Stimulated activated CD4-positive, alpha-beta T cell treated with anti-CD3 and anti-CD28 coated beads, Interleukin-1b, Interleukin-23, amount 100 ng/mL, for 1 hour (primary cell): ENCODE measurements at regions not wholly inside any gene's neighbourhood (a gene's known extent, or its start where the extent isn't known, plus 50 kb on each side); places are given as distances from the start of the nearest gene placed in this dataset.

Source experiments
- DNase-seq, 2 donors: peaks; one replicate each; pipeline ENCODE4 v3.0.0-alpha.2; 2020; ENCODE audit warnings: low read depth in 2 of 2

DNA sequence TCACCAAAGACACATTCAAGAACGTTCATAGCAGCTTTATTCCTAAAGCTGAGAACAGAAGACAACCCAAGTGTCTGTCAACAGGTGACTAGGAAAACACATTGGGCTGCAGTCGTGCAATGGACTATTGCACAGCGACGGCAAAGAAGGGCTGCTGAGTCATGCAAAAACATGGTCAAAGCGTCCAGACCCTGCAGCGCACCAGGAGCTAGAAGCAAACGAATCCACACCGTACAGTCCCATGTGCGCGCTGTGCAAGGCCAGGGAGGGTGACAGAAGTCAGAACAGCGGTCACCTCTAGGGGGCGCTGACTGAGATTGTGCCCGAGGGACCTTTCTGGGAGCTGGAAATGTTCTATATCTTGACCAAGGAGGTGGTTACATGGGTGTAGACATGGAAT is 266.4 kb downstream of the MAF start:
- DNase-seq: no peak

GRCh38 chr16:79331066-79331465 is 269.5 kb downstream of the MAF start:
- DNase-seq: no peak

GRCh38 chr16:79329967-79330366 is 270.6 kb downstream of the MAF start:
- no peak for DNase-seq

DNA sequence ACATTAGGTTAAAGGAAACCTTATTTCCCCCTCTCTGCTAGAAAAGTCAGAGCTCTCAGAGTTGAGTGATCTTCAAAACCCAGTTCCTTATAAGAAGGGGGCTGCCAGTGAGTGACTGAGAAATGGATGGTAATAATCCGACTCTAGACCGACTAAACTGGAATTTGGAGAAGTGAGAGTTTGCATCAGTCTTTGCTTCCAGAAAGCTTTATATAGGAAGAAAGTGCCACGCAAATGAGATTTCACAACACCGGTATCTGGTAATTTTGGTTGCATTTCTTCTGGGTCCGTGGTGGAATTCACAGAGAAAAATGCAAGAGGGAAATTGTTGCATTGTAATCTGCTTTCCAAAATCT is 271.4 kb downstream of the MAF start:
- no peak for DNase-seq

GRCh38 chr16:79328402-79329165 is 272.0 kb downstream of the MAF start:
- no peak for DNase-seq

DNA sequence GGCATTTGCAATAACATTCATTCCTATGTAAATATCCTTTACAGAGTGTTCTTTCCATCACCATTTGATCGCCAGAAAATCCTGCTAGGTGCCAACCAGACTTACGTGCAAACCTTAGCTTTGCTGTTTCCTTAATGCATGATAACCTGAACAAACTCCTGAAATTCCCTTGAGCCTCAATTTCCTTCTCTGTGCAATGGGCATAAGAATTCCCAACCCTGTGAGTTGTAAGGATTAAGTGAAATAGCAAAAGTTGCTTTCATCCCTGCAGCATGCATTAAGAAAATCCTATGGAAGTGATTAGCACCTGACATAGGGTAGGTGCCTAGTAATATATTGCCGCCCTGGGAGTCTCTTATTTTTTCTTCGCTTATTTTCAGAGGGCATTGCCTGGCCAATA is 272.7 kb downstream of the MAF start:
- no peak for DNase-seq

DNA sequence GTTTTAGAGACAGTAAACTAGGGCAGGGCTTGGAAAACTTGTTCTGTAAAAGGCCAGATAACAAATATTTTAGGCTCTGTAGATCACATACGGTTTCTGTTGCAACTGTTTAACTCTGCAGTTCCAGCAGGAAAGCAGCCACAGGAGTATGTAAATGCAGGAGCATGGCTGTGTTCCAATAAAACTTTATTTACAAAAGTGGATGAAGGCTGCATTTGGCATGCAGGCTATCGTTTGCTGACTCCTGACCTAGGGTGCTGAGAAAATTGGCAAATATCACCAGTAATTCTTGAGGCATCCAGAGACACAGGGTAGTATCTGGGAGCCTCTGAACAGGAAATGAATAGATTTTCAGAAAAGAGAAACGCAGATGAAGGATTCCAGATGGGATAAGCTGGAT is 274.0 kb downstream of the MAF start:
- DNase-seq: no peak

- no peak for DNase-seq
Observed at GRCh38 chr16:79325226-79325945, 275.2 kb downstream of the MAF start.

DNA sequence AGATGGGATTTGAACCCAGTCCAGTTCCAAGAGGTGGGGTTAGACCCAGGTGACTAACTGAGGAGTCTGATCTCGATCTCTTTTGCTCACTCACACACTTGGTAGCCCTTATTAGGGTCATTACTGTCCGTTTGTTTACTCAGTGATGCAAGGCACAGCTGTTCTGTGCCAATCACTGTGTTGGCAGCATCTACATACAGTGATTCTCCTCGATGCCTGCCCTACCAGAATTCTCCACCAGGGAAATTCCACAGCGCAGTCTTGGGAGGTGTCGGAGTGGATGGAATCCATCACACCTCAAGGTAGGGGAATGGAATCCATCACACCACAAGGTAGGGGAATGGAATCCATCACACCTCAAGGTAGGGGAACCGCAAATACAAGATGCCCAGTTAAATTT is 279.6 kb downstream of the MAF start:
- no peak for DNase-seq

DNA sequence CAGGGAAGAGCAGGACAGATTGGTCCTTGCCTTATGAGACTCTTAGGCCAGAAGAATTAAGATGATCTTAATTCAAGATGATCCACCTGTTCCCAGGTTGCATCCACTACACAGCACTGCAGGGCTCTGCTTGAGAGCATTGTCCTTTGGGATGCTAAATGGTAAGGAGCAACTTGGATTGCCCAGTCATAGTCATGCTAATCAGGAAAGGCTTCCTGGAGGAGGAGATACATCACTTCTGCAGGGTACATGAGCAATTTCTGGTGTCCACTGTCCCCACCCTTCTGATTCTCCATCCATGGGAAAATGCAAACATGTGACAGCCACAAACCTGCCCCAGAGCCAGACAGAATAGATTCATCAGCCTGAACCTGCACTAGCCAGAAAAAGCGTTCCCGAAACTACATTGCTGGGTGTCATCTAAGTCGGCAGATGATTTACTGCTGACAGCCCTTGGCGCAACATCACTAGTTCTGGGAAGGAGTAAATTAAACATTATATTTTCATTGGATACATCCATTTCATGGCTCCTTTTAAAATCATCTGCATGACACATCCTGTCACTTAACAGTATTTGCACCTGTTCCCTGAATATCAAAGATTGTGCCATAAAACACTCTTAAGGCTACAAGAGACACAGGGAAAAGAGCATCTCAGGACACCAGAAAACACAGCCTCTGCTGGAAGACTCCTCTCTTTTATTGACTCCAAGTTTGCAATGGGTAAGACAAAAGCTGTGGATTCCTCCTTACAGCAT is 282.2 kb downstream of the MAF start:
- DNase-seq: no peak

- DNase-seq: no peak
Observed at GRCh38 chr16:79317521-79317920, 283.0 kb downstream of the MAF start.

GRCh38 chr16:79317026-79317425 is 283.5 kb downstream of the MAF start:
- no peak for DNase-seq

DNA sequence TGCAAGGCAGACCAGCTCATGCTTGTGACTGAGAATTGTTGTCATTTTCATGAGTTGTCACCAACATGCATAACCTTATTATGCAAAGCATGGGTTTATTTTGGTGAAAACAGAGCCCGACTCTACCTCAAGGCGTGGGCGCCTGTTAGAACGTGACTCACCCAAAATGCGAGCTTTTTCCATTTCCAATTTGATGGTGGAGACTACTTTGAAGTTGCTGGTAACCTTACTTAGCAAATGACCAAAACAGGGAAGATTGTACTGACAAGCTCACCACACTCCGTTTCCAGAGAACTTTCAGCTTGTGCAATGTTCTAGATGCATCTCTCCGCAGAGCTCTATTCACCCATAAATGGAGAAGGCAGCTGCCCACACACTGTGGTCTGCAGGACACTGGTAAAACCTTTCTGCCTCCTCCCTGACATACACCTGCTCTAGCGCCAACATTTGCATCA is 284.5 kb downstream of the MAF start:
- peak in 1 of 2 donors; percentile 16 for DNase-seq

- no peak for DNase-seq
Observed at GRCh38 chr16:79312502-79312901, 288.0 kb downstream of the MAF start.

GRCh38 chr16:79310710-79311109 is 289.8 kb downstream of the MAF start:
- no peak for DNase-seq

DNA sequence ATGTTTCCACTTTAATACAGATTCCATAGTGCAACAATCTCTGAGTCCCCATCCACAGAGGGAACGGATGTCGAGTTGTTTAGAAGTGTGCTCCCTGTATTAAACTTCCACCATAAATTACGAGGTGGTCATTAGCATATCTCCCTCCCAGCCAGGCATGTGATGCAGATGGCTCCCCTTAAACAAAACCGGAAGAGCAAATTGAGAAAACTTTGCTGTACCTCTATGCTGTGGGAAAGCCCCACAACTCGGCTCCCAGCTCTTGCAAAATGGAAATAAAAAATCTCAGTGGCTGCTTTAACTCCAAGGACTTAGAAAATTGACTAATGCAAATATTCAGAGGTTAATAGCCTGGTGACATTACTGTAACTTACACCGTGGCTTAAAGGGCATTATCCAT is 290.9 kb downstream of the MAF start:
- DNase-seq: no peak

DNA sequence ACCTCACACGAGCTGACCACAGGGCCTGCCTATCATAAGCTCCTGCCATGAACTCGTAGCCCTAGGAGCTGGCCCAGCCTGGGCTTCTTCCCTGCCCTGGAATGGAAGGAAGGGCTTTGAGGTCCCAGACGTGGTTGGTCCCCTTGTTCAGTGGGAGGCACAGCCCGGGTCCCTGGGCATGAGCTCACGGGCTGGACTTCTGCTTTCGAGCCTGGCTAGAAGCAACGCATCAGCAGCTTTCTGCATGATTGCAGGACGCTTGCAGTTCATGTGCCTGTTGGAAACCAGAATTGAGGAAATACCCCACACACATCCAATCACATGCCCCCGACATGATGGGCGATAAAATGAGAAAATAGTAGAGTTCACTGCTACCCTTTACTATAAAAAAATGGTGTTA is 293.3 kb downstream of the MAF start:
- no peak for DNase-seq

DNA sequence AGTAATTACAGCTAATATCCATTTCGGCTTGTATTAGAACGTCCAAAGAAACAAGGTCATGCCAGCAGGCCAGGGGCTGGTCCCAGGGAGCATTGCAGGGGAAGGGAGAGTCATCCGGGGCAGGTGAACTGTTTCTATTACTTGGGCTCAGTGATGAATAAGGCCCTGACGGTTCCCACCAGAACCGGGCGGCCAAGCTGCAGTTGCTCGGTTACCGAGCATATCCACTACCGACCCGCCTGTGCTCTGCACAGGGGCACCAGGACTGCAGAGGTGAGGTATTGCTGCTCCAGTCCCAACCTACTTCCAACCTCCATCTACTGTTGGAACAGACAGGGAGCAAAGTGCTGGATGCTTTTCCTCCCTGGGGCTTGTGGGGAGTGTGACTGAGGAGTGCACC is 295.5 kb downstream of the MAF start:
- no peak for DNase-seq

- DNase-seq: no peak
Observed at GRCh38 chr16:79303959-79304387, 296.6 kb downstream of the MAF start.

- DNase-seq: no peak
Observed at GRCh38 chr16:79303206-79303605, 297.3 kb downstream of the MAF start.

DNA sequence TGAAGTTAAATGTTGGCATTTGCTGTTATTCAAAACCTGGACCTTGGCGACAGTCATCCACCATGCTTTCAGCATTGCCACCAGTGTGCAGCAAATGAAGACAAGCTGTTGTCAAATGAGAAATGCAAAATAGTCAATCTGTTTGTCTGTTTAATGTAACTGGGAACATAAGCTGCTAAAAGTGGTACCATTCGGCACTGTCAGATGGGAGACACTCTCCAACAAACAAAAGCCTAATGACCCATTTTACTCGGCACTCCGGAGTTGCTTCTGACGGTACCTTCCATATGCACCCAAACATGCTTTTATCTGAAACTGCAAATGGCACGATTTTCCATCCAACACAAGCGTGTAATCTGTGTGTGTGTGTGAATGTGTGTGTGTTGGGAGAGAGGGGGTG is 297.8 kb downstream of the MAF start:
- no peak for DNase-seq

DNA sequence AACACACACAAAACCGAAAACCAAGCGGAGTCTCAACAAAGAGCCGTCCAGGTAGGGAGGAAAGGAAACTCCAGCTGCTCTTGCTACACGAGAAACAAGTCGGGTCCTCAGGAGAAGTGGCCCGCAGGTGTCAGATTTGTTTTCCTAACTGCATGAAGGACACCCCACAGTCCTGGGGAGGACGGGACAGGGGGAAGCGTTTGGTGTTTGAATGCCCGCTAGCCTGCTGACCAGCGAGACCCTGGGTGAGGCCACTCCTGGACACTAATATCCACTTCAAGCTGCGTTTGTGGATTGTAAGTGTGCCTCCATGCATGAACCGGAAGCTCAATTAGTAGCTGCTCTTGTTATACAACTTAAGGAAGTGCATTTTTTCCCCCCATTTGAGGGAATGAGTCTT is 299.5 kb downstream of the MAF start:
- DNase-seq: no peak
